ENCODE measurements at regions not wholly inside any gene's neighbourhood (a gene's known extent, or its start where the extent isn't known, plus 50 kb on each side); places are given as distances from the start of the nearest gene placed in this dataset.

DNA sequence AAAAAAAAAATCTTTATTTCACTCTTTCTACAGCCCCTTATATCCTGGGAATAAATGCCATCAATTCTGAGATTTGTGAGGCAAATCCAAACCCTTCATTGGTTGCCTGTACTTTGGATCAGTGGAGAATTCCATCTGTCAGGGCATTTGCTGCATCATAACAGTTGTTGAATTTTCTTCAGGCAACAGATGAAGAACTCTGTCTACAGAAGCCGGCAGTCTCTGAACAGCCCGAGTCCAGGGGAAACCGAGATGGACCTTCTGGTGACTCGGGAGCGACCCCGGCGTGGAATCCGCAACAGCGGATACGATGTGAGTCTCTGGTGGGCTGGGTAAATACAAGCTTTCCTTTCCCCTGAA lies 82.3 kb downstream of the C11orf91 start:
- DNase-seq (ENCODE audit: missing footprints) (no peak), ATAC-seq (no peak)

DNA sequence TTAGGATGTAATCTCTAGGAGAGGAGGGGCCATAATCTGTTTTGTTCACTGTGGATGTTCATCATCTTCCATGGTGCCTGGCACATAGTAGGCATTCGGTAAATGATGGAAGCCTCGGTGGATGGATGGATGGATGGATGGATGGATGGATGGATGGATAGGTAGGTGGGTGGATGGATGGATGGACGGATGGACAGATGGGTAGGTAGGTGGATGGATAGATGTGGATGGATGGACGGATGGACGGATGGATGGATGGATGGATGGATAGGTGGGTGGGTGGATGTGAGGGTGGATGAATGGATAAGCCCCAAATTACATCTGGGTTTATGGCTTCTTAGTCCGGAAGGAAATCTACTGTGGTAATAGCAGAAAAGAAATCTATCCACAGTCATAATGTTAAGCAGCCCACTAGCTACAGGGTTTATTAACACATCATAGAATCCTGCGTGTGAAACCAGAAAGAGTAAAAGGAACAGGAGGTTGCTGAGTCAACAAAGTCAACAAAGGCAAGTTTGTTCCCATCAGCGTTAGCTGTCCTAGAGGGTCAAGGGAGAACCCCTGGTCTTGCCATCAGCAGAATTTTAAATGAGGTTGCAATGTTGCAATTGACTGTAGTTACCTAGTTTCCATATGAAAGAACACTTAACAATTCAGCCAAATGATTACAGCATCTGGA lies 82.8 kb downstream of the C11orf91 start:
- intact Hi-C loops (cut with DNase I) = no loop called here
- DNase-seq (ENCODE audit: missing footprints) (no peak), ATAC-seq (no peak)

More for the DNA sequence above, 82.3 kb downstream of the C11orf91 start:
- intact Hi-C loops (cut with DNase I) = no loop called here

DNA sequence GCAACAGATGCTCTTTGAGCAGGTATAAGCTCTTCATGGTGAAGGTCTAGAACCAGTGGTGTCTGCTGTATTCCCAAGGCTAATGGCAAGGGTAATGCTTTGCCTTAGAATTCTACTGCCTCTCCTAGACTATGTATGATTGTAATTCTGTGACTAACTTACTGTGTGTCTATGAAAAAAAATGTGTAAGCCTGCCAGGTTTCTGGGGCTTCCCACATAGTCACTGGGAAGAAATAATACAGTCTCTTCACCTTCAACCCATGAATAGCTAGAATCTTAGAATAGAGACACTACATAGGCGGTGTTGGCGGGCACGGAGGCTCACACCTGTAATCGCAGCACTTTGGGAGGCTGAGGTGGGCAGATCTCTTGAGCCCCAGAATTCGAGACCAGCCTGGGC lies 84.1 kb downstream of the C11orf91 start:
- no peak for DNase-seq (ENCODE audit: missing footprints)

DNA sequence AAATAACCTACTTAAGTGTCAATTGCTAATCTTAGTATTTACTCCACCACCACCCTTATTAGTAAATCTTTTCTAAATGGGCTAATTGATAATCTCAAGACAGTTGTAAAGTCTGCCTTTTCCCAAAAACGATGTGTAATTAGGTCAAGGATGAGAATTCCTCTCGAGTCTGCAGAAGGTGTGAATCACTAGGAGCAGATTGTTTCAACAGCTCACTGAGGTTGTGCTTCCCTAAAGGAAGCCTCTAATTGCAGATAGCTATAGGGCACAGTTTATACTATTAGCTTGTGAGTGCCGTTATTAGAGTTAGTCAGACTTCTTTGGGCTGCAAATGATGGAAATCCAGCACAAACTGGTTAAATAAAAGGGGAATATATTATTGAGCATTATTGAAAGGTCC lies 84.9 kb downstream of the C11orf91 start:
- no peak for DNase-seq (ENCODE audit: missing footprints)
- no peak for ATAC-seq
- intact Hi-C loops (cut with DNase I) = no loop called here

More for the DNA sequence above, 84.1 kb downstream of the C11orf91 start:
- ATAC-seq = no peak
- intact Hi-C loops (cut with DNase I) = no loop called here

DNA sequence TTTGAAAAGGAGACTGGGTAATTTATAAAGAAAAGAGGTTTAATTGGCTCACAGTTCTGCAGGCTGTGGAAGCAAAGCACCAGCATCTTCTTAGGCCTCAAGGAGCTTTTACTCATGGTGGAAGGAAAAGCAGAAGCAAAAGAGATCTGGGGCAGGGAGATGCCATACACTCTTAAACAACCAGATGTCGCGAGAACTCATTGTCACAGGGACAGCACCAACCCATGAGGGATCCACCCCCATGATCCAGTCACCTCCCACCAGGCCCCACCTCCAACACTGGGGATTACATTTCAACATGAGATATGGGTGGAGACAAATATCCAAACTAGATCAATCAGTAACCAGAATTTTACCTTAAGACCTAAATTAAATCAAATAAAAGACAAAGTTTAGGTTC lies 87.2 kb downstream of the C11orf91 start:
- intact Hi-C loops (cut with DNase I) = no loop called here
- ATAC-seq = no peak
- no peak for DNase-seq (ENCODE audit: missing footprints)

DNA sequence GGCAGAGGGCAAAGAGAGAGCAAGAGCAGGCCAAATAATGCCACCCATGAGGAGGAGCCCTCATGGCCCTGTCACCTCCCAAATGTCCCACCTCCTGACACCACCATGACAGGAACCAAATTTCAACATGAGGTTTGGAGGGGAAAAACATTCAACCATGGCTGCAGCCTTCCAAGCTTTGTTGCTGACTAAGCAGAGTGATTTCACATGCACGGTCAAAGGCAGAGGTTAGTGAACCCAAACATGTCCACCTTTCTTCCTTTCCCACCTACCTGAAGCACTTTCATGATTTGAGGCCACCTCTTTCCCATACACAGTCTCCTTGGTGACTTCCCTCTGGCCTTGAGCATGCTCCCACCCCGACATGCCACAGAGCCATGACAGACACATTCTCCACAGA lies 89.7 kb downstream of the C11orf91 start:
- intact Hi-C loops (cut with DNase I) = no loop called here
- DNase-seq (ENCODE audit: missing footprints) = no peak
- no peak for ATAC-seq

DNA sequence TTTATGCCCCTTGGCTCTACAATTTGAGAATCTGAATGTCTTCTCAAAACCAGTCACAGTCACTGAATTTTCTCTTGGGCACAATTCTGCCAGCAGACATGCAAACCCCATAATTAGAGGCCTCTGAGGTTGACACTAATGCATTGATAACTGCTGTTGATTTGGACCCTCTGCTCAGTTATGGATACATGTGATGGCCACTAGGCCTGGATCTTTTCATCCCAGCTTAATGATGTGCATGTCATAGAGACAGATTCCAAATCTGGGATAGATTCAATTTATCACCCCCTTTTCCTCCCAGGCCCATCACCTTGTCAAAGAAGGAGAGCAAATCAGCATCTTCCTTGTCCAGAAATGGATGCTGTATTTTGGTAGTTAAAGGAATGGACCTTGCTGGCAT lies 92.2 kb downstream of the C11orf91 start:
- ATAC-seq (no peak), DNase-seq (ENCODE audit: missing footprints) (no peak)
- intact Hi-C loops (cut with DNase I) = no loop called here

DNA sequence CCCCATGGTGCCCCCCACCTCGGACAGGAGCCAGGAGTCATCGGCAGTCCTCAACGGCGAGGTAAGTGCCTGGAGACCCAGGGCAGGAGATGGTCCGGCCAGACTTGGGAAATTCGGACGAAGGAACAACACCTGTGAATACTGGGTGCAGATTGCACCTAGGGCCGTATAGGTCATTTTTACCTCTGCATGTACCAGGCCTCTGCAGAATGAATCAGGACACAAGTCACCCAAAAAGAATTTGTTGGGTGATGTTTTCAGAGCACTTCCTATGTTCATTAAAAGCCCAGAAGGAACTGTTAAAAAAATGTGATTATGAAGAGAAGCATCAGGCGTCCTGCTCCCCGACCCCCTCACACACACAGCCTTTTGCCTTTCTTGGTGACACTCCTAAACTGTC lies 93.9 kb downstream of the C11orf91 start:
- DNase-seq (ENCODE audit: missing footprints) = no peak
- no peak for ATAC-seq
- intact Hi-C loops (cut with DNase I) = no loop called here

DNA sequence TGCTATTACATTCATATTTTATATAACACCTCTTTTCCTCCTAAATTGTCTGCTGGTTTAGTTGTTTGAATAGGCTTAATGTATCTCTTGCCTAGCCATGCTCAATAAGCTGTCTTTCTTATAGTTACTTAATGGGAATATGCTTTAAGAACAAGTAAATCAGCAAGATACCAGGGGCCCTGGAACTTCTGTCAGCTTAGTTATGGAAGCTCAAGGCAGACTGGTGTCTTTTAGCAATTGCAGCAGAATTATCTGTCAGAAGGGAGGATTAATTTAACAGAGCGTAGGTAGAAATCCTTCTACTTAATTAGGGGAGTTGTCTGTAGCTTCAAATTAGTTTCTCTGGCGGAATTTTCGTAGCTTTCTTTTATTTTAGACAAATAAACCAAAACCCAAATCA lies 94.9 kb downstream of the C11orf91 start:
- DNase-seq (ENCODE audit: missing footprints) (no peak), ATAC-seq (no peak)
- intact Hi-C loops (cut with DNase I) = no loop called here

DNA sequence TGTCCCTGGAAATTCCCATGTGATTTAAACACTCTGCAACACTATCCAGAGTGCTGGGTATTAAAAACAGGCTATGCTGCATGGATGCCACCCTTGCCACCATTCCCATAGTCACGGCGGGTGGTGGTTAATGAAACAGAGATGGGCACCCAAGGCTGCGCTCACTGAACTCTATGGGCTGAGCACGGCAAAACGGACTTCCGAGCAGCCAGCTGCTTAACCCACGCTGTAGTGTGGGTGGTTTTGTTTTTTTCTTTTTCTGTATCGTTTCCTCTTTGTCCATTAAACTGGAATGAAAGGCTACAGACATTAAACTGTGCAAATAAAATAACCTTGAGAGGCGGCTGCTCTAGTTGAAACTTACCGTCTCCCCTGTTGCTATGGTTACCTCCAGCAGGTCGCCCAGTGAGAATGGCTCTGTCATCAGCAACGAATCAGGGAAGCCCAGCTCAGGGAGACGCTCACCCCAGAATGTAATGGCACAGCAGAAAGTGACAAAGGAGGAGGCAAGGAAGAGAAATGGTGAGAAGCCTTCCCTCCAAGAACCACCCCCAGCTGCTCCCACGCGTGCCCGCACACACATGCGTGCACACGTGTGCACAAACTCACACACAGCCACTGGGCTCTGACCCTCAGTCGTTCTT lies 102.1 kb downstream of the C11orf91 start:
- ATAC-seq (no peak), DNase-seq (ENCODE audit: missing footprints) (no peak)
- intact Hi-C loops (cut with DNase I) = no loop called here

DNA sequence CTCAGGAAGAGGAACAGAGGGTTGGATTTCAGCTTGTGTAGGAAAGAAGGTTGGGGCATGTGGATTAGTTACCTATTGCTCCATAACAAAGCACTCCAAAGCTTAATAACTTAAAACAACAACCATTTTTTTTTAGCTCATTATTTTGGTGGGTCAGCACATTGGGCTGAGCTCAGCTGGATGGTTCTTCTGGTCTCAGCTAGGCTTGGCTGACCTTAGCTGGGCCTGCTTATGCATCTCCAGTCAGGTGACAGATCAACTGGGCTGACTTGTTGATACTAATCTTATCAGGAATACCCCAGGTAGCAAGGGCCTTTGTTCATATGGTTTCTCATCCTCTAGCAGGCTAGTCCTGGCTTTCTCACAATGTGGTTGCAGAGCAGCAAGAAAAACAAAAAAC lies 106.4 kb downstream of the C11orf91 start:
- no peak for DNase-seq (ENCODE audit: missing footprints)
- intact Hi-C loops (cut with DNase I) = no loop called here
- no peak for ATAC-seq

DNA sequence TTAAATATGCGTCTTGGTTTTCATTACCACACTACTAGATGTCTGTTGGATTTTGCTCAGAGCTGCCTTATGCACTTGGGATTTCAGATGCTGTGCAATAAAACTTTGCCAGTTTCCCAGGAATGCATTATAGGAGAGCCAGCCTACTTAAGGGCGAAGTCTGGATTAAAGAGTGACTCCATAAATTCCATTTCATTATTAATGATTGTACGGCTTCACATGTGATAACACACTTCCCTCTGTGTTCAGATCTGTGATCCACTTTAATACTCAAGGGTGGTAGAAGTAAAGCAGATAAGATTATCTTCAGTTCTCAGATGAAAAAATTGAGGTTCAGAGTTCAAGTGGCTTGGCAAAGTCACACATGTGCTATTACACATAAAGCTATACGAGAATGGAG lies 110.2 kb downstream of the C11orf91 start:
- intact Hi-C loops (cut with DNase I) = no loop called here
- DNase-seq (ENCODE audit: missing footprints) (no peak), ATAC-seq (no peak)

DNA sequence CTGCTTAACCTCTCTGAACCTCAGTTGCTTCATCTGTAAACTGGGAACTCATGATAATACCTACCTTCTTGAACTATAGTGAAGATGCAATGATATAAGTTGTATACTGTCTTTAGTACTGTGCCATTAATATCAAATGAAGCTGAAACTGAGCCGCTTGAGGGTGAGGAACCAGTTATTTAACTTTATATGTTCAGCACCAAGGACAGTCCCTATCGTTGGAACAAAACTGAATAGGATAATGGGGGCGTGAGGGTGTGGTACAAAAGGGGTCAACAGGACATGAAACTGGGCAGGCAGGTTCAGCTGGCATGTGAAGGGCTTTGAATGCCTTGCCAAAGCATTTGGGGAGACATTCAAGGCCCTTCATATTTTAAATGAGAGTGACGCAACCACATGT lies 112.6 kb downstream of the C11orf91 start:
- intact Hi-C loops (cut with DNase I) = no loop called here
- ATAC-seq = no peak
- no peak for DNase-seq (ENCODE audit: missing footprints)

DNA sequence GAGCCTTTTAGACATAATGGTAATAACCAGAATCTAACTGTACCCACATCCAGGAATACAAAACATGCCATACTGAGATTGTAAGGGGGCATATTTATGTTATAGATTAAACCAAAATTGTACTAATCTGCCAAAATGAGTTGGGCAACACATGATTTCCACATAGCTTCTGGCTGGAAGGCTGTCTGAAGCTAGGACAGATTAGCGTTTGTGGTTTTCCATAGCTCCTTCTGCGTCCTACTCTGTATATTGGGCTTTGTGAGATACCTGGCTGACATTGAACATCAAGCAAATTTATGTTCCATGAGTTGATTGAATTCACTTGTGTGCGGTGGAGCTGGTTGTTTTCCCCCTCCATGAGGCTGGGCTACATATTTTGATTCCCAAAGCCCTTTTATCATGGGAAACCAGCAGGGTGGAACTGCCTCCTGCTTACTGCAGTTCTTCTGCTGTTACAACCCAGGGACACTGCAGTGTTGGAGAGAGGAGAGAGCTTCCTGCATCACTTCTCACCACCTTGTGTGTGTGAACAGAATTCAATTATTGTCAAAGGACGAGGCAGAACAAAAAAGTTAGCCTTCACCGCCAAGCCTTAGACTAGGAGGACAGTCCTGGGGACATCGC lies 114.9 kb downstream of the C11orf91 start:
- DNase-seq (ENCODE audit: missing footprints) (no peak), ATAC-seq (no peak)
- intact Hi-C loops (cut with DNase I) = no loop called here

DNA sequence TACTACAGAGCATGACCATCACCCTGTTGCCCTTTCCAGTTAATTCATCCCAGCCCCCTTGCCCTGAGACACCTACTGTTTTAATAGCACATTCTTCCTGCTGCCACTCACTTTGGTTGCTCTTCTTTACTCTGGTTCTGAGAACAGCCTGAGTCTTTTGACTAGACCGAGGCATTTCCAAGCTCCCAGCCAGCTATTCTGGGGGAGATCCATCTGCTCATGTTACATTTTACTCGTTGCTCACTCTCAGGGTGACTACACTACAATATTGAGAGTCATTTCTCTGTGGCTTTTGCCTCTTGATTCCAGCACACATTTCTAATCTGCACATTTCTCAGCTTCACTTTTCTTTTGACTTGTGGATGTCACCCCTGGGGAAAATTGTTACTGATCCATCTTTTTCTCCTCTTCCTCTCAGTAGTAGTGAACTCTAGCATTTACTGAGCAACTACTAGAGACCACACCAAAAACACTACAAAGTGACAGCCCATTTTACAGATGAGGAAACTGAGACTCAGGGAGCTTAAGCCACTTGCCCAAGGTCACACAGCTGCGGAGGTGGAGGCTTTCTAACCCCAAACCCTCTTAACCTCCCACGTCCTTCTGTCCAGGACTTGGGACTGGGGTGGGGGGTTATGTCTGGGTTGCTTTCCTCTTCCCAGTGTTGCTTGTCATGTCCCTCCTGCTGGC lies 117.8 kb downstream of the C11orf91 start:
- ATAC-seq = no peak
- no peak for DNase-seq (ENCODE audit: missing footprints)
- intact Hi-C loops (cut with DNase I) = no loop called here

DNA sequence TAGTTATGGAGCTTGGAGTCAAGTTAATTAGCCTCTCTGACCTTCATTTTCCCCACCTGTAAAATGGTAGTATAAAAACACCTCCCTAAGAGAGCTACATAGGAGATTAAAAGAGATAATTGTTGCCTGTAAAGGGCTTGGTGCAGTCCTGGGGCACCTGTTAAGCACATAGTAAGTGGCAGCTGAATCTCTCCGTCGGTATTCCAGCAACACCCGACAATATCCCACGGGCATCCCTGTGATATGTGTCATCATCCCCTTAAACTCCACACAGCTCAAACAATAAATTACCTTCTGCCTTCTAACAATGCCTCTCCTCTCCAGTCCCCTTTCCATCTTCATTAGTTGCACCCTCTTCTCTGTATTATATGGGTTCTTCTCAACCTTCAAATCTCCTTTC lies 121.5 kb downstream of the C11orf91 start:
- no peak for ATAC-seq
- intact Hi-C loops (cut with DNase I) = no loop called here
- no peak for DNase-seq (ENCODE audit: missing footprints)

DNA sequence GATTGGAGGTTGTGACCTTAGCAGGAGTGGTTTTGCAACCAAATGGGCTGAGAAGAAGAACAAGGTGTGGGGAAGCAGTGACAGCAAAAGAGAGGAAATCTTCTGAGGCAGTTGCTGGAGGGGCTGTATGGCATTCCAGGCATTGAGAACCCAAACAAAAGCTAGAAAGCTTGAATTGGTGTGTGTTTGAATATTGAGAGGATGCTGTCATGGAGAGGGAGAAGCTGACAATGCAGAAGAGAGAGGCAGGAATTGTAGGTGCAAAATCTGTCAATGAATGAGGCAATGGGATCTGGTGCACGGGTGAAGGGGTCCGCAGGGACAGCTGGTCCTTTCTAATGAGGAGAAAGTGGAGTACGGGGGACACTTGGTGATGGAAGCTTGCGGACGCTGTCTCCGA lies 123.4 kb downstream of the C11orf91 start:
- ATAC-seq = no peak
- no peak for DNase-seq (ENCODE audit: missing footprints)
- intact Hi-C loops (cut with DNase I) = no loop called here

DNA sequence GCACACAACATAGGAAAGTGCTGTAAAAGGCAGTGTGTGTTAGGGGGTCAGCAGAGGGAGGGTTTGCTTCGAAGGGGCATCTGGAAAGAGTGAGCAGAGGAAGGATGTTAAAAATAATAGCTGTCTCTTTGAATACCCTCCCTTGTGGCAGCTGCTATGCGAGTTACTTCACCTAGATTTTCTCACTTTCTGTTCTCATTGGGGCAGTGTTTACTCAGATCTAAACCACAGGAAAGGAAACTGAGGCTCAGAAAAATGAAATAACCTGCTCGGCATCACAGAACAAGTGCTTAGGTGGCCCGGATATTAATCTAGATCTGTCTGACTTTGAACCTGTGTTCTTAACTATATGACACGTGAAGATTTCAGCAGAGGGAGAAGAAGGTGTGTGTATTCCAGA lies 125.3 kb downstream of the C11orf91 start:
- intact Hi-C loops (cut with DNase I) = no loop called here
- ATAC-seq (no peak), DNase-seq (ENCODE audit: missing footprints) (no peak)

DNA sequence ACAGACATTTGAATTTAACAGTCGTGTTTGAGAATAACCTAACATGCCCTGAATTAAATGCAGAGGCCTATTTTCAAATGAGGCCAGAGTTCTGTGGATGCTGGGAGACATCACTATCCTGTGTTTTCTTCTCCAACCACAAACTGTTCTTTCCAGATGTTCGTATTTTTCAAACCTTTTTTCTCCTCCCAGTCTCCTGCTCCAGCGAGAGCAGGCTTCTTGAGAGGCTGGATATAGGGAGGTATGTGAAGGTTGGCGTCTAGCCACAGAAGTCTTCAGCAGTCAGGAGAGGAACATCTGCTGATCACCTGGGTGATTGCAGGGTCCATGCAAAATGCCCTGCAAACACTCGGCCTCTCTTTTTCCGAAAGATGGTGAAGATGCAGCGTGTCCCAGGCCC lies 126.3 kb downstream of the C11orf91 start:
- intact Hi-C loops (cut with DNase I) = no loop called here
- ATAC-seq (no peak), DNase-seq (ENCODE audit: missing footprints) (no peak)

DNA sequence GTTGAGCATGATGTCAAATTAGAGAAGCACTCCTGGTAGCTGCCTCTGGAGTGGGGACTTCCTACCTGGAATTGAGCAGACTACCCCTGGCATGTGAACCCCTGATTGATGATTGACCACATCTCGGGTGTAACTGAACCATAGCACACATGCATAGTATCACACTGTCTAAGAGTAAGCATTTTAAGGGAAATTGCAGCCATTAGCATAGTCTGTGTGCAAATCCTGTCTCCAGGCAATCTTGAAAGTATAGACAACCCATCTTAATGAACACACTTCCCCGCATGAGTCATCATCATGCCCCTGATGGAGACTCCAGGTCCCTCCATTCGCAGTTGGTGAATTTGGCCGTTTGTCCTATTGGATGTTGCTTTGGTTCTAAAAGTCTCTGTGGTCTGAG lies 131.3 kb downstream of the C11orf91 start:
- intact Hi-C loops (cut with DNase I) = no loop called here
- DNase-seq (ENCODE audit: missing footprints) = no peak
- no peak for ATAC-seq
